ENCODE measurements at regions not wholly inside any gene's neighbourhood (a gene's known extent, or its start where the extent isn't known, plus 50 kb on each side); places are given as distances from the start of the nearest gene placed in this dataset.

- DNase-seq (ENCODE audit: low read depth) = no peak
- in situ Hi-C loops (cut with HindIII; ENCODE audit: low sequenced_read_pairs) = no loop called here
- no peak for TF ChIP-seq CTCF (IDR thresholded peaks at IDR 0.05; ENCODE audit: low read depth, low read length, missing control alignments)
- no peak overlapping the region for H3K4me3 ChIP-seq (ENCODE audit: low read depth, low read length)
Measured at GRCh38 chr21:43267391-43268085, 98.7 kb downstream of the CRYAA start.

- no peak for DNase-seq (ENCODE audit: low read depth)
- in situ Hi-C loops (cut with HindIII; ENCODE audit: low sequenced_read_pairs) = no loop called here
- no peak overlapping the region for H3K4me3 ChIP-seq (ENCODE audit: low read depth, low read length)
- no peak for TF ChIP-seq CTCF (IDR thresholded peaks at IDR 0.05; ENCODE audit: low read depth, low read length, missing control alignments)
Measured at GRCh38 chr21:43266534-43266933, 97.7 kb downstream of the CRYAA start.

GRCh38 chr21:43262427-43262826 lies 93.6 kb downstream of the CRYAA start:
- in situ Hi-C loops (cut with HindIII; ENCODE audit: low sequenced_read_pairs) = no loop called here
- TF ChIP-seq CTCF (IDR thresholded peaks at IDR 0.05; ENCODE audit: low read depth, low read length, missing control alignments) = no peak
- H3K4me3 ChIP-seq (ENCODE audit: low read depth, low read length) = no peak overlapping the region
- no peak for DNase-seq (ENCODE audit: low read depth)
